ENCODE measurements at regions not wholly inside any gene's neighbourhood (a gene's known extent, or its start where the extent isn't known, plus 50 kb on each side); places are given as distances from the start of the nearest gene placed in this dataset.
A peak's percentile ranks its signal among the peaks of the same experiment; 100 is the strongest.

GRCh38 chrX:74232859-74233258 lies 71.1 kb upstream of the ZCCHC13 start:
- no peak for TF ChIP-seq EZH2phosphoT487 (IDR thresholded peaks at IDR 0.05; ENCODE audit: low read depth)
- TF ChIP-seq CTCF (IDR thresholded peaks at IDR 0.05; ENCODE audit: low read depth, low read length): 0 out of 2 replicates have a peak, but pooled peaks have one; percentile 6

All from OCI-LY3 (cell line).